ENCODE measurements at regions not wholly inside any gene's neighbourhood (a gene's known extent, or its start where the extent isn't known, plus 50 kb on each side); places are given as distances from the start of the nearest gene placed in this dataset.

GRCh38 chr4:174435974-174436373 is 86.3 kb downstream of the HPGD start:
- no peak for TF ChIP-seq CTCF (IDR thresholded peaks at IDR 0.05; ENCODE audit: insufficient read depth, low read length, poor library complexity, severe bottlenecking)
- TF ChIP-seq EZH2phosphoT487 (conservative IDR thresholded peaks at IDR 0.05; ENCODE audit: low read length), result no peak

All from SU-DHL-6 (cell line).